Fibroblast of lung (primary cell): ENCODE measurements at regions not wholly inside any gene's neighbourhood (a gene's known extent, or its start where the extent isn't known, plus 50 kb on each side); places are given as distances from the start of the nearest gene placed in this dataset.

Experiments
- DNase-seq, 2 donors: peaks; one replicate each; pipeline versions ENCODE4 v3.0.0 to v3.0.0-alpha.2; 2010; ENCODE audit warnings: low read depth in 2 of 2
- H2AFZ ChIP-seq: 2 replicates; pipeline ENCODE4 v1.5.1; 2012; ENCODE audit warnings: low read length, control low read depth, inconsistent platforms
- H3K27ac ChIP-seq: 2 replicates; pipeline ENCODE4 v1.5.1; 2011; ENCODE audit warnings: low read length, control low read depth; ENCODE audit not compliant: insufficient read depth
- H3K27me3 ChIP-seq: 2 replicates; pipeline ENCODE4 v1.5.1; 2011; ENCODE audit warnings: mild to moderate bottlenecking, low read length; ENCODE audit not compliant: control insufficient read depth, insufficient read depth
- H3K36me3 ChIP-seq: 2 replicates; pipeline ENCODE4 v1.5.1; 2011; ENCODE audit warnings: low read length; ENCODE audit not compliant: control insufficient read depth, insufficient read depth
- H3K4me1 ChIP-seq: 2 replicates; pipeline ENCODE4 v1.5.1; 2011; ENCODE audit warnings: low read length; ENCODE audit not compliant: control insufficient read depth, insufficient read depth; ENCODE audit errors: extremely low read depth
- H3K4me2 ChIP-seq: 2 replicates; pipeline ENCODE4 v1.5.1; 2011; ENCODE audit warnings: low read length, control low read depth; ENCODE audit not compliant: insufficient read depth; ENCODE audit errors: extremely low read depth
- H3K4me3 ChIP-seq, 4 experiments: fragments of 200-600 bp in 1 of 4; sonication (generic) in 1 of 4; replicated peaks in 1 of 4; 2 replicates each; pipeline ENCODE4 v1.5.1; 2011 to 2016; ENCODE audit warnings: low read length in 4 of 4, low read depth in 3 of 4, mild to moderate bottlenecking in 3 of 4, control low read depth in 2 of 4, inconsistent platforms in 1 of 4, mixed read lengths in 1 of 4; ENCODE audit not compliant: insufficient read depth in 1 of 4; ENCODE audit errors: control extremely low read depth in 1 of 4
- H3K79me2 ChIP-seq: 2 replicates; pipeline ENCODE4 v1.5.1; 2012; ENCODE audit warnings: mild to moderate bottlenecking, low read length, inconsistent platforms; ENCODE audit not compliant: control insufficient read depth, insufficient read depth
- H3K9ac ChIP-seq: 2 replicates; pipeline ENCODE4 v1.5.1; 2011; ENCODE audit warnings: mild to moderate bottlenecking, low read length, control low read depth; ENCODE audit not compliant: insufficient read depth
- H3K9me3 ChIP-seq: 2 replicates; pipeline ENCODE4 v1.5.1; 2012; ENCODE audit warnings: low read depth, low read length; ENCODE audit not compliant: control insufficient read depth, insufficient read depth
- H4K20me1 ChIP-seq: 2 replicates; pipeline ENCODE4 v1.5.1; 2011; ENCODE audit warnings: low read length; ENCODE audit not compliant: control insufficient read depth, insufficient read depth; ENCODE audit errors: extremely low read depth
- CTCF ChIP-seq, 2 donors: IDR thresholded peaks in 1 of 2; conservative IDR thresholded peaks in 1 of 2; 1 replicate in 1 of 2; 2 replicates in 1 of 2; pipeline ENCODE4 v1.5.1; 2011 to 2012; ENCODE audit warnings: low read length in 2 of 2, control low read depth in 1 of 2, inconsistent platforms in 1 of 2, low read depth in 1 of 2, mild to moderate bottlenecking in 1 of 2
- EZH2 ChIP-seq: IDR thresholded peaks from 2 replicates; pipeline ENCODE4 v1.5.1; 2012; ENCODE audit warnings: low read length, control low read depth, mild to moderate bottlenecking; ENCODE audit errors: missing control alignments

- no peak overlapping the region for H2AFZ ChIP-seq
- no peaks in the 10 kb centered on the region for H3K9me3 ChIP-seq
- TF ChIP-seq CTCF (conservative IDR thresholded peaks at IDR 0.05 in 1 of 2, IDR thresholded peaks at IDR 0.05 in 1 of 2; ENCODE audit: low read depth in 1 of 2, low read length in 2 of 2) (no peak), EZH2 (no peak)
- no peak overlapping the region for H3K4me2 ChIP-seq
- H3K27me3 ChIP-seq = no peaks in the 10 kb centered on the region
- no peak overlapping the region for H3K9ac ChIP-seq
- H3K4me3 ChIP-seq = no peak overlapping the region
- no peaks in the 10 kb centered on the region for H4K20me1 ChIP-seq
- H3K27ac ChIP-seq = no peak overlapping the region
- DNase-seq = no peak
- no peaks in the 10 kb centered on the region for H3K4me1 ChIP-seq
- no peaks in the 10 kb centered on the region for H3K36me3 ChIP-seq
- no peaks in the 10 kb centered on the region for H3K79me2 ChIP-seq
Measured at GRCh38 chr10:64785816-64786215, 1264.6 kb downstream of the REEP3 start.

- Histone ChIP-seq H3K27me3 (no peaks in the 10 kb centered on the region), H3K79me2 (no peaks in the 10 kb centered on the region), H3K36me3 (no peaks in the 10 kb centered on the region), H3K27ac (no peak overlapping the region), H3K4me2 (no peak overlapping the region), H4K20me1 (no peaks in the 10 kb centered on the region), H3K9ac (no peak overlapping the region), H3K9me3 (no peaks in the 10 kb centered on the region), H2AFZ (no peak overlapping the region), H3K4me1 (no peaks in the 10 kb centered on the region), H3K4me3 (no peak overlapping the region)
- no peak for TF ChIP-seq CTCF (conservative IDR thresholded peaks at IDR 0.05 in 1 of 2, IDR thresholded peaks at IDR 0.05 in 1 of 2; ENCODE audit: low read depth in 1 of 2, low read length in 2 of 2)
- TF ChIP-seq EZH2 = no peak
- no peak for DNase-seq
Measured at GRCh38 chr10:64786989-64787388, 1265.8 kb downstream of the REEP3 start.

- Histone ChIP-seq H3K4me1 (no peaks in the 10 kb centered on the region), H3K4me2 (no peak overlapping the region), H3K9me3 (no peaks in the 10 kb centered on the region), H3K79me2 (no peaks in the 10 kb centered on the region), H4K20me1 (no peaks in the 10 kb centered on the region), H3K27me3 (no peaks in the 10 kb centered on the region), H3K27ac (no peak overlapping the region), H3K9ac (no peak overlapping the region), H3K4me3 (no peak overlapping the region), H3K36me3 (no peaks in the 10 kb centered on the region), H2AFZ (no peak overlapping the region)
- DNase-seq = no peak
- TF ChIP-seq EZH2 (no peak), CTCF (conservative IDR thresholded peaks at IDR 0.05 in 1 of 2, IDR thresholded peaks at IDR 0.05 in 1 of 2; ENCODE audit: low read depth in 1 of 2, low read length in 2 of 2) (no peak)
Measured at GRCh38 chr10:64795847-64796246, 1274.6 kb downstream of the REEP3 start.
